Right lobe of liver (tissue), 4 donors: ENCODE measurements at regions not wholly inside any gene's neighbourhood (a gene's known extent, or its start where the extent isn't known, plus 50 kb on each side); places are given as distances from the start of the nearest gene placed in this dataset.

Experiments used
- CTCF ChIP-seq, 4 donors: fragments of 200-600 bp in 3 of 4; fragments of 450-650 bp in 1 of 4; IDR thresholded peaks; one replicate each; pipeline versions ENCODE4 v1.5.1 to v1.8.0; 2016 to 2022; ENCODE audit warnings: antibody characterized with exemption in 4 of 4, mild to moderate bottlenecking in 2 of 4
- POLR2A ChIP-seq: fragments of 450-650 bp; IDR thresholded peaks from one replicate; pipeline ENCODE4 v1.6.1; 2017; ENCODE audit warnings: antibody characterized with exemption, mild to moderate bottlenecking
- donor health status: DM: no; HTN: no; CAD: no.
- donor health status: DM: no; HTN: no; CAD: no.
- donor health status: DM: no; HTN: yes; CAD: no.

DNA sequence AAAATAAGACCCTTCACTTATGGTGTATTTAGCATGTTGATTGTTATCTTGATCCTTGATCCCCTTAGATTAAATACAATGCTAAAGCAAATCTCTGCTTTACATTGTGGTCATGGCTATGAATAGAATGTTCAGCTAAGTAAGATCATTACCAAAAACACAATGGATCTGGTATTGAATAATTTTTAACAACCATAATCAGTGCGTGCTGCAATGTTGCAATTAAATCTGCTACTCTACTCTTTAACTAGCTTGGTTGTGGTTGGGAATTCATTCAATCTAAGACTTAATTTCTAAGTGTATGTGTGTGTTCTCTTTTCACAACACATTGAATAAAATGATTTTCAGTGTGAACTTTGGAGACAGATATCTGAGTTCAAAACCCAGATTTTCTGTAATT lies 442.5 kb upstream of the ZNF804A start:
- TF ChIP-seq CTCF (IDR thresholded peaks at IDR 0.05) = no peak
- no peak for TF ChIP-seq POLR2A
